ENCODE measurements at regions not wholly inside any gene's neighbourhood (a gene's known extent, or its start where the extent isn't known, plus 50 kb on each side); places are given as distances from the start of the nearest gene placed in this dataset.
A peak's percentile ranks its signal among the peaks of the same experiment; 100 is the strongest.

DNA sequence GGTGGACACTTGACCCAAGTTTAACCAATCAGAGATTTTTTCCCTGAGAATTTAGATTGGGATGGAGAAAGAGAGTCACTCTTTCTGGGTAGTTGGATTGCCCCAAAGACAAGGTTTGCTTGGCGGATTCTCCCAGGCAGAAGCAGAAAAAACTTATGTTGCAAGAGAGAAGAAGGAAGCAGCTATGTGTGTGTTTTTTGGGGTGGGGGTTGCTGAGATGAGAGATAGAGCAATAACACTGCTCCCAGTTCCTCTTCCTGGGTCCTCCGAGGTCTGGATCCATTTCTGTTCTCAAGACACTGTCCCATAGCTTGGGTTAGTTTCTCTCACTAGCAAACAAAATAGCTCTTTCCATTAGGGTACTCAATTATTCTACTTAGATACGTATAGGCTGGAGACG, 222.1 kb downstream of the STIM2 start:
- ATAC-seq (ENCODE audit: poor library complexity) (no peak), DNase-seq (no peak)
- Mint-ChIP-seq H3K36me3 (ENCODE audit: low read depth) (no peaks in the 10 kb centered on the region), H3K27me3 (peaks cover 81% of the 10 kb centered on the region), H3K4me3 (no peak overlapping the region), H3K9me3 (peaks cover 4% of the 10 kb centered on the region), H3K27ac (no peak overlapping the region), H3K4me1 (ENCODE audit: low read depth) (peaks cover 21% of the 10 kb centered on the region)
- ChIA-PET POLR2A (no interaction called here), CTCF (no interaction called here)
- no peak overlapping the region for H3K27ac ChIP-seq (ENCODE audit: low read depth in 1 of 2, low read length in 2 of 2)
- H3K4me3 ChIP-seq (ENCODE audit: low read length), result no peak overlapping the region
- H3K27me3 ChIP-seq (ENCODE audit: control insufficient read depth in 1 of 2, insufficient read depth in 2 of 2, low read length in 2 of 2), result peaks cover 20 to 58% of the 10 kb centered on the region in 2 experiments
- TF ChIP-seq, protein P1, sequence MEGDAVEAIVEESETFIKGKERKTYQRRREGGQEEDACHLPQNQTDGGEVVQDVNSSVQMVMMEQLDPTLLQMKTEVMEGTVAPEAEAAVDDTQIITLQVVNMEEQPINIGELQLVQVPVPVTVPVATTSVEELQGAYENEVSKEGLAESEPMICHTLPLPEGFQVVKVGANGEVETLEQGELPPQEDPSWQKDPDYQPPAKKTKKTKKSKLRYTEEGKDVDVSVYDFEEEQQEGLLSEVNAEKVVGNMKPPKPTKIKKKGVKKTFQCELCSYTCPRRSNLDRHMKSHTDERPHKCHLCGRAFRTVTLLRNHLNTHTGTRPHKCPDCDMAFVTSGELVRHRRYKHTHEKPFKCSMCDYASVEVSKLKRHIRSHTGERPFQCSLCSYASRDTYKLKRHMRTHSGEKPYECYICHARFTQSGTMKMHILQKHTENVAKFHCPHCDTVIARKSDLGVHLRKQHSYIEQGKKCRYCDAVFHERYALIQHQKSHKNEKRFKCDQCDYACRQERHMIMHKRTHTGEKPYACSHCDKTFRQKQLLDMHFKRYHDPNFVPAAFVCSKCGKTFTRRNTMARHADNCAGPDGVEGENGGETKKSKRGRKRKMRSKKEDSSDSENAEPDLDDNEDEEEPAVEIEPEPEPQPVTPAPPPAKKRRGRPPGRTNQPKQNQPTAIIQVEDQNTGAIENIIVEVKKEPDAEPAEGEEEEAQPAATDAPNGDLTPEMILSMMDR (IDR thresholded peaks at IDR 0.05), result no peak
- no peaks in the 10 kb centered on the region for H3K36me3 ChIP-seq (ENCODE audit: insufficient read depth, low read length)
- peaks cover 8% of the 10 kb centered on the region for H3K4me1 ChIP-seq (ENCODE audit: insufficient read depth, low read length)
- intact Hi-C loops (cut with DNase I, micrococcal nuclease), result no loop called here
- no peaks in the 10 kb centered on the region for H3K9me3 ChIP-seq (ENCODE audit: control insufficient read depth in 1 of 2, insufficient read depth in 1 of 2, low read length in 2 of 2)

DNA sequence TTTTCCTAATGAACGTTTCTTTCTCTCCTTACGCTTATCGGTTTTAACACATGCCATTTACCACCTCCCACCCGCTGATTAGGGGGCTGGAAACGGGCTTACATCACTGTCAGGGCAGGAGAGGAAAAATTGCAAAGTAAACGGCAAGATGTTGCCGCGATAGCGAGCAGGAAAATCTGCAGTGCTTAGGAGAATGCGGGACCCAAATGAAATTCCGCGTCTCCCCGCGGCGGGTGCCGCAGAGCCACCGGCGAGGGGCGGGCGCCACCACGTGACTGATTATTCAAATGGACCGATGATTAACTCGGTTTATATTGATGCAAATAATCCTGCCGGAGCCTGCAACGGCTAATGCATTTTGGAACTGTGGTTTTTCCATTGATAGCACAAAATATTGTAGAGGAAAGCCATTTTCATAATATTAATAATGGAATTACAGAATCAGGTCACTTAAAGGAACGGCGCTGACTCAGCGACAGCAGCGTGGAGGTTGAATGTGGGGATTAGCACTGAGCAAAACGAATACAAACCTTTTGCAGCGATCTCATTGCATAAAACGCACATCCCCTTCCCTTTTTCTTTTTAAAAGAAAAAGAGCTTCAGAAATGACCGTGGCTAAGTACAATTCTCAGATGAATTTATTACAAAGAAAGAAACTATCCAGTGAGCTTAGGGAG, 224.2 kb downstream of the STIM2 start:
- Mint-ChIP-seq H3K4me1 (ENCODE audit: low read depth) (peaks cover 21% of the 10 kb centered on the region), H3K27me3 (peaks cover 91% of the 10 kb centered on the region), H3K9me3 (no peaks in the 10 kb centered on the region), H3K36me3 (ENCODE audit: low read depth) (no peaks in the 10 kb centered on the region), H3K27ac (no peak overlapping the region), H3K4me3 (no peak overlapping the region)
- ATAC-seq (ENCODE audit: poor library complexity) (no peak), DNase-seq (peak in 3 of 14 experiments; percentile 19 to 20 (median 19))
- ChIA-PET CTCF (no interaction called here), POLR2A (no interaction called here)
- TF ChIP-seq, protein P1 (IDR thresholded peaks at IDR 0.05), result no peak
- peaks cover 20 to 63% of the 10 kb centered on the region in 2 experiments for H3K27me3 ChIP-seq (ENCODE audit: control insufficient read depth in 1 of 2, insufficient read depth in 2 of 2, low read length in 2 of 2)
- peaks cover 8% of the 10 kb centered on the region for H3K4me1 ChIP-seq (ENCODE audit: insufficient read depth, low read length)
- H3K9me3 ChIP-seq (ENCODE audit: control insufficient read depth in 1 of 2, insufficient read depth in 1 of 2, low read length in 2 of 2), result no peaks in the 10 kb centered on the region
- H3K4me3 ChIP-seq (ENCODE audit: low read length), result no peak overlapping the region
- H3K36me3 ChIP-seq (ENCODE audit: insufficient read depth, low read length), result no peaks in the 10 kb centered on the region
- H3K27ac ChIP-seq (ENCODE audit: low read depth in 1 of 2, low read length in 2 of 2), result no peak overlapping the region
- intact Hi-C loops (cut with DNase I, micrococcal nuclease), result no loop called here

GRCh38 chr4:27085396-27085795, 224.8 kb downstream of the STIM2 start:
- Histone ChIP-seq H3K36me3 (ENCODE audit: insufficient read depth, low read length) (no peaks in the 10 kb centered on the region), H3K27me3 (ENCODE audit: control insufficient read depth in 1 of 2, insufficient read depth in 2 of 2, low read length in 2 of 2) (peaks cover 20 to 67% of the 10 kb centered on the region in 2 experiments), H3K9me3 (ENCODE audit: control insufficient read depth in 1 of 2, insufficient read depth in 1 of 2, low read length in 2 of 2) (no peaks in the 10 kb centered on the region), H3K4me1 (ENCODE audit: insufficient read depth, low read length) (peaks cover 8% of the 10 kb centered on the region), H3K27ac (ENCODE audit: low read depth in 1 of 2, low read length in 2 of 2) (no peak overlapping the region), H3K4me3 (ENCODE audit: low read length) (no peak overlapping the region)
- CTCF ChIA-PET, result no interaction called here
- Mint-ChIP-seq H3K4me3 (no peak overlapping the region), H3K4me1 (ENCODE audit: low read depth) (peaks cover 21% of the 10 kb centered on the region), H3K27me3 (peaks cover 91% of the 10 kb centered on the region), H3K9me3 (no peaks in the 10 kb centered on the region), H3K27ac (no peak overlapping the region), H3K36me3 (ENCODE audit: low read depth) (no peaks in the 10 kb centered on the region)
- POLR2A ChIA-PET, result no interaction called here
- no peak for ATAC-seq (ENCODE audit: poor library complexity)
- TF ChIP-seq, protein P1 (IDR thresholded peaks at IDR 0.05), result no peak
- intact Hi-C loops (cut with DNase I, micrococcal nuclease), result no loop called here
- DNase-seq, result no peak

All from CD4-positive, alpha-beta T cell (primary cell).